Motor neuron (in vitro differentiated cells): ENCODE measurements at regions not wholly inside any gene's neighbourhood (a gene's known extent, or its start where the extent isn't known, plus 50 kb on each side); places are given as distances from the start of the nearest gene placed in this dataset.
A peak's percentile ranks its signal among the peaks of the same experiment; 100 is the strongest.

Source experiments
- ATAC-seq, 8 experiments: fragments of 200-7000 bp; cut with Tn5 transposase; replicated peaks in 6 of 8; 2 replicates each; pipeline ENCODE4 v1.8.0; 2021; ENCODE audit warnings: mild to moderate bottlenecking in 8 of 8, moderate library complexity in 8 of 8
- H3K27ac ChIP-seq, 2 donors: fragments of 250-450 bp; sonication (Bioruptor Pico); 2 replicates each; pipeline ENCODE4 v1.9.0; 2021; ENCODE audit warnings: antibody characterized with exemption in 2 of 2, mild to moderate bottlenecking in 2 of 2, moderate library complexity in 1 of 2
- H3K4me1 ChIP-seq, 2 donors: fragments of 250-450 bp; sonication (Bioruptor Pico); replicated peaks in 1 of 2; 2 replicates each; pipeline ENCODE4 v1.6.1; 2021; ENCODE audit warnings: antibody characterized with exemption in 2 of 2, mild to moderate bottlenecking in 2 of 2, moderate library complexity in 1 of 2
- H3K4me3 ChIP-seq, 5 donors: fragments of 250-450 bp; sonication (Bioruptor Pico); 2 replicates each; pipeline ENCODE4 v1.9.0; 2021; ENCODE audit warnings: antibody characterized with exemption in 5 of 5, mild to moderate bottlenecking in 5 of 5, moderate library complexity in 4 of 5
- WGBS, 10 experiments: fragments of 450-650 bp; shearing (Covaris generic); methylation state at CpG; one replicate each; pipeline ENCODE4 v1.0.0; 2022; 5-methylcytosine and 5-hydroxymethylcytosine counted together
- in situ Hi-C, 9 experiments: fragments of 400-800 bp; cut with MboI; loops; one replicate each; pipeline ENCODE4 v1.15.0; 2021; ENCODE audit warnings: low sequenced_read_pairs in 9 of 9, low pct_unique_long_range_greater_than_20kb in 2 of 9; ENCODE audit not compliant: unreplicated experiment in 9 of 9

- no peak overlapping the region for H3K27ac ChIP-seq
- no peak for ATAC-seq
- 50 to 100% (median 81%) methylated on average over 2 to 7 of the region's 7 CpGs; no CpG with 5 or more reads in 3 of the 10 experiments for WGBS, 10 experiments
Observed at GRCh38 chr7:36019980-36020379, 133.1 kb upstream of the EEPD1 start.

GRCh38 chr7:36021367-36021766 is 131.7 kb upstream of the EEPD1 start:
- no peak overlapping the region for H3K27ac ChIP-seq
- H3K4me1 ChIP-seq: no peaks in the 10 kb centered on the region
- WGBS, 10 experiments: 17 to 100% (median 50%) methylated on average over 1 to 4 of the region's 5 CpGs; no CpG with 5 or more reads in 3 of the 10 experiments
- no peak overlapping the region for H3K4me3 ChIP-seq
- ATAC-seq: peak in 3 of 8 experiments; percentile 16 to 26 (median 18)
- in situ Hi-C loops: no loop called here

More at GRCh38 chr7:36019980-36020379, 133.1 kb upstream of the EEPD1 start:
- Histone ChIP-seq H3K4me3 (no peak overlapping the region), H3K4me1 (no peaks in the 10 kb centered on the region)
- in situ Hi-C loops: no loop called here

GRCh38 chr7:36021917-36022550 is 131.0 kb upstream of the EEPD1 start:
- Histone ChIP-seq H3K4me3 (no peak overlapping the region), H3K27ac (no peak overlapping the region), H3K4me1 (no peaks in the 10 kb centered on the region)
- peak in 1 of 8 experiments; percentile 53 for ATAC-seq
- WGBS, 10 experiments: 47 to 97% (median 80%) methylated on average over 3 to 7 of the region's 11 CpGs; no CpG with 5 or more reads in 1 of the 10 experiments
- in situ Hi-C loops: no loop called here

DNA sequence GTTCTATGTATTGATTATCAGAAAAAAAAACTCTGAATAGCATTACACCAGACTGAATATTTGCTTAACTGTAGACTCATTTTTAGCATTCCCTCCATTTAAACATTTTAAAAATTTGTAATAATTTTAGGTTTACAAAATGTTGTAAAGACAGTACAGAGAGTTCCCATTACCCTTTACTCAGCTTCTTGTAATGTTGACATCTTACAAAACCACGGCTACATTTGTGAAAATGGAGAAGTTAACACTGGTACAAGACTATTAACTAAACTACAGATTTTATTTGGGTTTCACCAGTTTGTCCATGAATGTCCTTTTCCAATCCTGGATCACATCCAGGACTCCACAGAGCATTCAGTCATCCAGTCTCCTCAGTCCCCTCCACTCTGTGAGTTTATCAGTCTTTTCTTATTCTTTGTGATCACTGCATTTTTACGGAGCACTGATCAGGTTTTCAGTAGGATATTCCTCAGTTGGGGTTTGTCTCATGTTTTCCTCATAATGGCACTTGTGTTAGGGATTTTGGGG is 130.0 kb upstream of the EEPD1 start:
- ATAC-seq: no peak
- in situ Hi-C loops: no loop called here
- H3K4me3 ChIP-seq: no peak overlapping the region
- H3K4me1 ChIP-seq: no peaks in the 10 kb centered on the region
- no peak overlapping the region for H3K27ac ChIP-seq
- 67 to 100% (median 86%) methylated on average over 1 to 2 of the region's 2 CpGs; no CpG with 5 or more reads in 2 of the 10 experiments for WGBS, 10 experiments

- in situ Hi-C loops: no loop called here
- H3K4me3 ChIP-seq: no peak overlapping the region
- 20 to 77% (median 65%) methylated on average over 1 to 4 of the region's 4 CpGs for WGBS, 10 experiments
- H3K4me1 ChIP-seq: no peaks in the 10 kb centered on the region
- no peak overlapping the region for H3K27ac ChIP-seq
- ATAC-seq: no peak
Observed at GRCh38 chr7:36025190-36025589, 127.9 kb upstream of the EEPD1 start.

- ATAC-seq: no peak
- Histone ChIP-seq H3K27ac (no peak overlapping the region), H3K4me3 (no peak overlapping the region), H3K4me1 (peaks cover 0 to 4% of the 10 kb centered on the region in 2 donors)
- in situ Hi-C loops: no loop called here
- WGBS, 10 experiments: 13 to 79% (median 50%) methylated on average over 1 to 4 of the region's 4 CpGs
Observed at GRCh38 chr7:36029311-36029710, 123.7 kb upstream of the EEPD1 start.

DNA sequence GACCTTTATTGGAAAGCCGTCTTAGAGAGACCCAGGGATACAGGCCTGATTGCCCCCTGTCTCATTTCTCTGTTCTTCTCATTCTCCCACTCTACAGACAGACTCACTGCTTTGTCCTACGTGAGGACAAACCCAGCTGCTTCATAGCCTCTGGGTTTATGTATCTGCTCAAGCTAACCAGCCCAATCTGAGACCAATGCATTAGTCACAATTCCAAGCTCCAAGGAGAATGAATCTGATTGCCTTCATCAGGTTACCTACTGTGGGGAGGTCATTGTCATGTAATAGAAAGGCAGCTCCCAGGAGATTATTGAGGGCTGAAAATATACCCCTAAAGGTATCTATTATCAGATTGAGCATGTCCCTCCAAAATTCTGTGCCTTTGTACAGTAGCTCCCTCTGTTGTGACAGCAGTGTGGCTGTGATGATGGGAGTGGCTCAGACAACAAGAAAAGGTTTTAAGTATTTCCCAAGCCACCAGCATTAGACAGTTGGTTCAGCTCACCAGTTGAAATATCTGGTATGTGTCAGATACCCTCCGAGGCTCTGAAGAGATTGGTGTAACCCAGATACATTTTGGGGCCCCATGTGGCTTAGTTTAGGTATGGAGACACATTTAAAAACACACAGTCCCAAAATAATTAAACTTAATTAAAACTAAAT is 123.1 kb upstream of the EEPD1 start:
- in situ Hi-C loops: no loop called here

GRCh38 chr7:36032361-36032818 is 120.7 kb upstream of the EEPD1 start:
- WGBS, 10 experiments: 0 to 94% (median 45%) methylated on average over 1 to 5 of the region's 5 CpGs; no CpG with 5 or more reads in 1 of the 10 experiments
- H3K4me3 ChIP-seq: no peak overlapping the region
- peaks cover 0 to 13% of the 10 kb centered on the region in 2 donors for H3K4me1 ChIP-seq
- no peak overlapping the region for H3K27ac ChIP-seq
- ATAC-seq: peak; percentile 24 to 78 (median 67)
- in situ Hi-C loops: no loop called here

More for the DNA sequence above, 123.1 kb upstream of the EEPD1 start:
- Histone ChIP-seq H3K4me3 (no peak overlapping the region), H3K27ac (no peak overlapping the region), H3K4me1 (peaks cover 0 to 4% of the 10 kb centered on the region in 2 donors)
- peak in 2 of 8 experiments; percentile 27 to 50 for ATAC-seq
- WGBS, 10 experiments: 33 to 100% (median 76%) methylated on average over 1 to 3 of the region's 3 CpGs; no CpG with 5 or more reads in 2 of the 10 experiments

- no peak overlapping the region for H3K27ac ChIP-seq
- peaks cover 0 to 16% of the 10 kb centered on the region in 2 donors for H3K4me1 ChIP-seq
- 0 to 100% (median 60%) methylated on average over 1 to 2 of the region's 4 CpGs; no CpG with 5 or more reads in 7 of the 10 experiments for WGBS, 10 experiments
- ATAC-seq: peak in 1 of 8 experiments; percentile 11
- in situ Hi-C loops: no loop called here
- H3K4me3 ChIP-seq: no peak overlapping the region
Observed at GRCh38 chr7:36034020-36034419, 119.0 kb upstream of the EEPD1 start.

DNA sequence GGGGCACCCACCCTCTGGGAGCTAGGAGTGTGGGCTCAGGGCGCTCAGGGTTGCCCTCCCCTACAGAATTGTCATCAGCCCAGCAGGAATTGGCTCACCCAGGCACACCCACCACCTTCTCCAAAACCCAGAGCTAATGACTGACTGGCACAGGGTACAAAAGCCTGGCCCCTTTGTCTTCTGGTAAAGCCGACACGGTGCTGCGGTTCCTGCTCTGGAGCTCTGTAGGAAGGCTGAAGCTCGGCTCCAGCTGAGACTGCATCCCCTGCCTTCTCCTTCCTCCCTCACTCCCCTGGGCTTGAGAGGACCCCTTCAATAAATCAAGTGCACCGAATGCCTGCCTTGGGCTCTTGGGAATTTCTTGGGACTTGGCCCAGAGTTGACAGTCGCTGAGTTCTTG is 117.9 kb upstream of the EEPD1 start:
- in situ Hi-C loops: no loop called here
- Histone ChIP-seq H3K27ac (no peak overlapping the region), H3K4me3 (no peak overlapping the region), H3K4me1 (peaks cover 0 to 16% of the 10 kb centered on the region in 2 donors)
- peak in 1 of 8 experiments; percentile 2 for ATAC-seq
- 50 to 86% (median 74%) methylated on average over 1 to 5 of the region's 7 CpGs; no CpG with 5 or more reads in 7 of the 10 experiments for WGBS, 10 experiments

DNA sequence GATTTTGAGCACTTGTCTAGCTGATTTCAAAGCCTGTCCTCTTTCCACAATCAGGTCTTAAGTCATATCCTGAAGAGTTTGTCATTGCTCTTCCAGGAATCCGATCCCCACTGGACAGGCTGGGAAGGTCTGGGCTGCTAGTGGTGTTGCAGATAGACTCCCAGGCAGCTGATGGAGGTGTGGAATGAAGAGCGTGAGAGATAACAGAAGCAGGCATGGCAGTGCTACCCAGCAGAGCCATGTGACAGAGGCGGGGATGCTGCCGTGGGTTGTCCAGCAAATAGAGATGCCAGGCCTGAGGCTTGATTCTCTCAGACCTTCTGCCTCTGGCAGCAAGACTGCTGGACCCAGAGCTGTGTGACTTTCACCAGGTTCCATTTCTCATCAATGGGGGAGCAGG is 116.5 kb upstream of the EEPD1 start:
- peaks cover 0 to 16% of the 10 kb centered on the region in 2 donors for H3K4me1 ChIP-seq
- peak in 3 of 8 experiments; percentile 9 to 27 (median 26) for ATAC-seq
- no peak overlapping the region for H3K27ac ChIP-seq
- 40 to 100% (median 83%) methylated on average over 1 to 3 of the region's 4 CpGs; no CpG with 5 or more reads in 5 of the 10 experiments for WGBS, 10 experiments
- no peak overlapping the region for H3K4me3 ChIP-seq
- in situ Hi-C loops: no loop called here

GRCh38 chr7:36037121-36037662 is 115.9 kb upstream of the EEPD1 start:
- H3K27ac ChIP-seq: no peak overlapping the region
- ATAC-seq: peak in 6 of 8 experiments; percentile 53 to 89 (median 72)
- 27 to 100% (median 58%) methylated on average over 1 to 8 of the region's 11 CpGs; no CpG with 5 or more reads in 3 of the 10 experiments for WGBS, 10 experiments

More at GRCh38 chr7:36037121-36037662, 115.9 kb upstream of the EEPD1 start:
- Histone ChIP-seq H3K4me1 (peaks cover 0 to 15% of the 10 kb centered on the region in 2 donors), H3K4me3 (no peak overlapping the region)
- in situ Hi-C loops: no loop called here
